PC-3 (cell line): ENCODE measurements at regions not wholly inside any gene's neighbourhood (a gene's known extent, or its start where the extent isn't known, plus 50 kb on each side); places are given as distances from the start of the nearest gene placed in this dataset.

Source experiments
- EZH2 ChIP-seq: fragments of 300-600 bp; sonication (generic); IDR thresholded peaks from one replicate; pipeline ENCODE4 v1.6.1; 2017; ENCODE audit warnings: antibody characterized with exemption, mild to moderate bottlenecking, low read length; ENCODE audit not compliant: unreplicated experiment
- TF ChIP-seq, protein P1 (sequence below): fragments of 300-600 bp; sonication (generic); conservative IDR thresholded peaks from 2 replicates; pipeline ENCODE4 v1.5.1; 2017; ENCODE audit warnings: antibody characterized with exemption, low read depth, mild to moderate bottlenecking, low read length

DNA sequence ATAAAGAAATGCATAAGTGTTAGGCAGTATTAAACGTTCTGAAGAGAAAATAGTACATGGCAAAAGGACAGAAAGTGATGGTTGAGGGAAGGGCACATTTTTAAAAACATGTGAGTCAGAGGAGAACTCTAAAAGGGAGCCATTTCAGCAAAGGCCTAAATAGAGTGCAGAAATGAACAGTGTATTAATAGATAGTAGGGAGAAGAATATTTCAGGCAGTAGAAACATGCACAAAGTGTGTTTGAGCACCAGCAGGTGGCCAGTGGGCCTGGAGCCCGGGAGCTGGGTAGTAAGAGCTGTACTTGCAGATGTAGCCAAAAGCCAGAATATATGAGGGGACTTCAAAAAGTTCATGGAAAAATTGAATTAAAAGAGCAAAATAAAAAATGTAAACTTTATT lies 288.1 kb upstream of the FIGN start:
- TF ChIP-seq, protein P1, sequence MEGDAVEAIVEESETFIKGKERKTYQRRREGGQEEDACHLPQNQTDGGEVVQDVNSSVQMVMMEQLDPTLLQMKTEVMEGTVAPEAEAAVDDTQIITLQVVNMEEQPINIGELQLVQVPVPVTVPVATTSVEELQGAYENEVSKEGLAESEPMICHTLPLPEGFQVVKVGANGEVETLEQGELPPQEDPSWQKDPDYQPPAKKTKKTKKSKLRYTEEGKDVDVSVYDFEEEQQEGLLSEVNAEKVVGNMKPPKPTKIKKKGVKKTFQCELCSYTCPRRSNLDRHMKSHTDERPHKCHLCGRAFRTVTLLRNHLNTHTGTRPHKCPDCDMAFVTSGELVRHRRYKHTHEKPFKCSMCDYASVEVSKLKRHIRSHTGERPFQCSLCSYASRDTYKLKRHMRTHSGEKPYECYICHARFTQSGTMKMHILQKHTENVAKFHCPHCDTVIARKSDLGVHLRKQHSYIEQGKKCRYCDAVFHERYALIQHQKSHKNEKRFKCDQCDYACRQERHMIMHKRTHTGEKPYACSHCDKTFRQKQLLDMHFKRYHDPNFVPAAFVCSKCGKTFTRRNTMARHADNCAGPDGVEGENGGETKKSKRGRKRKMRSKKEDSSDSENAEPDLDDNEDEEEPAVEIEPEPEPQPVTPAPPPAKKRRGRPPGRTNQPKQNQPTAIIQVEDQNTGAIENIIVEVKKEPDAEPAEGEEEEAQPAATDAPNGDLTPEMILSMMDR: no peak
- no peak for TF ChIP-seq EZH2
